ENCODE measurements at regions not wholly inside any gene's neighbourhood (a gene's known extent, or its start where the extent isn't known, plus 50 kb on each side); places are given as distances from the start of the nearest gene placed in this dataset.

- no peak for TF ChIP-seq CTCF (IDR thresholded peaks at IDR 0.05; ENCODE audit: low read length)
- TF ChIP-seq EZH2 (optimal IDR thresholded peaks at IDR 0.05; ENCODE audit: low read depth, low read length): no peak
- TF ChIP-seq EZH2phosphoT487 (IDR thresholded peaks at IDR 0.05; ENCODE audit: low read length): no peak
Measured at GRCh38 chr20:33919653-33920052, 74.1 kb upstream of the RALY start.

Measured in MM.1S (cell line).